ENCODE measurements at regions not wholly inside any gene's neighbourhood (a gene's known extent, or its start where the extent isn't known, plus 50 kb on each side); places are given as distances from the start of the nearest gene placed in this dataset.

- no peak for DNase-seq
Observed at GRCh38 chr14:80146941-80147340, 64.4 kb downstream of the DIO2 start.

- no peak for DNase-seq
Observed at GRCh38 chr14:80136358-80136757, 74.9 kb downstream of the DIO2 start.

- DNase-seq = no peak
Observed at GRCh38 chr14:80135305-80136088, 75.8 kb downstream of the DIO2 start.

- DNase-seq = no peak
Observed at GRCh38 chr14:80134321-80134720, 77.0 kb downstream of the DIO2 start.

GRCh38 chr14:80133457-80133856 lies 77.8 kb downstream of the DIO2 start:
- no peak for DNase-seq

- DNase-seq = no peak
Observed at GRCh38 chr14:80127466-80127865, 83.8 kb downstream of the DIO2 start.

GRCh38 chr14:80124794-80125193 lies 86.5 kb downstream of the DIO2 start:
- no peak for DNase-seq

- no peak for DNase-seq
Observed at GRCh38 chr14:80117876-80118275, 93.4 kb downstream of the DIO2 start.

GRCh38 chr14:80116157-80116556 lies 95.1 kb downstream of the DIO2 start:
- DNase-seq = no peak

GRCh38 chr14:80110721-80111120 lies 100.6 kb downstream of the DIO2 start:
- DNase-seq = no peak

- DNase-seq = no peak
Observed at GRCh38 chr14:80109055-80109454, 102.2 kb downstream of the DIO2 start.

- no peak for DNase-seq
Observed at GRCh38 chr14:80108430-80108829, 102.9 kb downstream of the DIO2 start.

- DNase-seq = no peak
Observed at GRCh38 chr14:80105488-80105994, 105.8 kb downstream of the DIO2 start.

- DNase-seq = no peak
Observed at GRCh38 chr14:80101835-80102234, 109.5 kb downstream of the DIO2 start.

GRCh38 chr14:80100681-80101080 lies 110.6 kb downstream of the DIO2 start:
- no peak for DNase-seq

GRCh38 chr14:80095623-80096022 lies 115.7 kb downstream of the DIO2 start:
- no peak for DNase-seq

GRCh38 chr14:80087411-80087810 lies 123.9 kb downstream of the DIO2 start:
- no peak for DNase-seq

- no peak for DNase-seq
Observed at GRCh38 chr14:80084196-80084595, 127.1 kb downstream of the DIO2 start.

- DNase-seq = no peak
Observed at GRCh38 chr14:80080601-80081000, 130.7 kb downstream of the DIO2 start.

GRCh38 chr14:80078501-80078900 lies 132.8 kb downstream of the DIO2 start:
- DNase-seq = no peak

- no peak for DNase-seq
Observed at GRCh38 chr14:80077262-80077661, 134.0 kb downstream of the DIO2 start.

- no peak for DNase-seq
Observed at GRCh38 chr14:80074900-80075574, 136.3 kb downstream of the DIO2 start.

GRCh38 chr14:80059041-80059440 lies 152.3 kb downstream of the DIO2 start:
- DNase-seq = no peak

- no peak for DNase-seq
Observed at GRCh38 chr14:80056497-80056801, 154.9 kb downstream of the DIO2 start.
